NCI-H82 treated with DMSO at 0.1 percent for 48 hours (cell line): ENCODE measurements at regions not wholly inside any gene's neighbourhood (a gene's known extent, or its start where the extent isn't known, plus 50 kb on each side); places are given as distances from the start of the nearest gene placed in this dataset.

ENCODE experiments used
- DNase-seq: peaks from one replicate; lab custom pipeline; 2025; ENCODE audit not compliant: unreplicated experiment; lab: John Stamatoyannopoulos, UW

GRCh38 chr2:11016735-11017388 is 105.1 kb downstream of the KCNF1 start:
- DNase-seq = no peak

DNA sequence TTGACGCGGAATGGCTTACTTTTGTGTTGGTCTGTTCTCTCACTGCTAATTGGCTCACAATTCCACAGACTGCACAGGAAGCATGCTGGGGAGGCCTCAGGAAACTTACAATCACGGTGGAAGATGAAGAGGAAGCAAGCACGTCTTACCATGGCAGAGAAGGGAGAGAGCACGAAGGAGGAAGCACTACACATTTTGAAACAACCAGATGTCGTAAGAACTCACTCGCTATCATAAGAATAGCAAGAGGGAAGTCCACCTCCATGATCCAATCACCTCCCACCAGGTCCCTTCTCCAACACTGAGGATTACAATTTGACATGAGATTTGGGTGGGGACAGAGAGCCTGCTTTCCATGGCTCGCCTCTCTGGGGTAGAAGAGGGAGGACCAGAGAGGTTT is 106.2 kb downstream of the KCNF1 start:
- no peak for DNase-seq

- no peak for DNase-seq
Measured at GRCh38 chr2:11018651-11019185, 107.0 kb downstream of the KCNF1 start.

DNA sequence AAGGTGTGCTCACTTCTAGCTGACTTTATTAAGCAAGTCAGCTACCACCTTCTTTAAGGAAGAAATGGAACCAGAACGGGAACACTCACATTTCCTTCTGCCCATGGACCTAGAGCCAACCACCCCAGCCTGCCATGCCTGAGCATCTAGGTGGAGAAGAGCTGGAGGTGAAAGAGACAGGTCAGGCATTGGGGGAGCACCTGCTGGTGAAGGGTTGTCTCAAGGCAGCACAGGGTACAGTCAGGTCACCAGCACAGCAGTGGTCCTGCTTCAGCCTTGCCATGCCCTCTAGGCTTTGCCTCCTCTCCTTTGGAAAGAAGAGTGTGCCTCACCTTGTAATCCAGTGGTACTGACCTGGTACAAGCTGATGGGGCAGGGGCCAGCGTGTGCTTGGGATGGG is 107.9 kb downstream of the KCNF1 start:
- no peak for DNase-seq

- no peak for DNase-seq
Measured at GRCh38 chr2:11022064-11022463, 110.3 kb downstream of the KCNF1 start.

GRCh38 chr2:11022591-11023273 is 111.0 kb downstream of the KCNF1 start:
- DNase-seq = no peak

DNA sequence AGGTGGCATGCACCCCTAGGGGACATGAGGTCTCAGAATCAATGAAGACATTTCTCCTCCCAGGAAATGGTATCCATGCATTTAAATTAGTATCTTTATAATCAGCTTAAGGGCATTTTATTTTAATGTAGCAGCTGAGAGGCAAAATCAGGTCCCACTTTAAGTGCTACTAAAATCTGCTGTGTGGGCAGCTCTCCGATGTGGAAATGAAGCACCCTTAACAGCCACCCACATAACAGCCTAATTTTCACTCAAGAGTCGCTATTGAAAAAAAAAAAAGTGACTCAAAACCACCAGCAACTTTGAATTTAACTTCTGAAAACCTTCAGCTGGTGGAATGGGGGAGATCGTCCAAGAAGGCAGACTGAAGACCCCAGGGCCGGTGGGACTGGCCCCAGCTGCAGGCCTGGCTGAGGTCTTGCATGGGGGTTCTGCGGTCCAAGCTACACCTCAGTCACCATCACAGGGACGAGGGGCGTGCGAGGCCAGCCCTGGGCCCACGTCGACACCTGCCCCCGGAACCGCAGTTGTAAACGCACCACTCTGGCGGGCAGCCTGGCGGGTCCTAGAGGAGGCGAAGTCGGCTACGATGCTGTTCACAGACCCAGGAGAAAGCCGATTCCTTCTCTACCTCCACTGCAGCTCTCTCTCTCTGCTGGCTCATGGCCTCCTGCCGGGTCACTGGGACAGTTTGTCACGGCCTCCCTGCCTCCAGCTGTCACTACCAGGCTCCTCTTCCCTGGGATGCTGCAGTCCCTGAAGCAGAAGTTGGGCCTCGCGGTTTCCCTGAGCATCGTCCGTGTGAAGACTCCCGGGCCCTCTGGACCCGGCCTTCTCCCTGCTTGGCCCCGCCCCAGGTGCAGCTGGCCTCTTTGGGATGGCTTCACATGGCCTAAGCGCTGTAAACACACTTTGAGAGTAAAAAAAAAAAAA is 111.9 kb downstream of the KCNF1 start:
- DNase-seq = no peak

GRCh38 chr2:11024259-11024645 is 112.5 kb downstream of the KCNF1 start:
- DNase-seq = no peak

GRCh38 chr2:11024687-11025086 is 113.0 kb downstream of the KCNF1 start:
- no peak for DNase-seq

DNA sequence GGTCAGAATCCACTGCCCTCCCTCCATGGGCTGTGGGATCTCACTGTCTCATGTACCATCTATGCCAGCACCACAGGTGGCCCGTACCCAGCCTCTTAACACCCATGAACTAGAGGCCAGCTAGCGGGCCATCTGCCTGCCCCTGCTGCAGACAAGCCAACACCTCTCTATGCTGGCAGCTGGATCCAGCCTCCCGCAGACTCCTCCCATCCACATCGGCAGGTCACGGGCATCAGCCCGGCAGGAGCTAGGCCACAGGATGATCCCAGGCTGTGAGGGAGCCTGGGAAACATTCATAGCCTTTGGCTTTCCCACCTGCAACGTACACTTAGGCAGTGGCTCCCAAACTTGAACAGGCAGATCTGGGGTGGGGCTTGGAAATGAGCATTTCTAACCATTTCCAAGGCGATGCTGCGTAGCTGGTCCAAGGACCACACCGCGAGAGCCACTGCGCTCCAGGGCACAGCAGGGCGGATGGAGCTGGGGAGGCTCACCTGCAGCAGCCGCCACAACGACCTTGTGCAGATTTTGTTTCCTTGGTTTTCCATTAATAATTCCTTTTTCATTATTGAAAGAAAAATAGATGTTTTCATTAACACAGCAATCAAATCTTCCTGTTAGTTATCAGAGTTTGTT is 114.7 kb downstream of the KCNF1 start:
- DNase-seq = no peak

- no peak for DNase-seq
Measured at GRCh38 chr2:11027195-11027594, 115.5 kb downstream of the KCNF1 start.

DNA sequence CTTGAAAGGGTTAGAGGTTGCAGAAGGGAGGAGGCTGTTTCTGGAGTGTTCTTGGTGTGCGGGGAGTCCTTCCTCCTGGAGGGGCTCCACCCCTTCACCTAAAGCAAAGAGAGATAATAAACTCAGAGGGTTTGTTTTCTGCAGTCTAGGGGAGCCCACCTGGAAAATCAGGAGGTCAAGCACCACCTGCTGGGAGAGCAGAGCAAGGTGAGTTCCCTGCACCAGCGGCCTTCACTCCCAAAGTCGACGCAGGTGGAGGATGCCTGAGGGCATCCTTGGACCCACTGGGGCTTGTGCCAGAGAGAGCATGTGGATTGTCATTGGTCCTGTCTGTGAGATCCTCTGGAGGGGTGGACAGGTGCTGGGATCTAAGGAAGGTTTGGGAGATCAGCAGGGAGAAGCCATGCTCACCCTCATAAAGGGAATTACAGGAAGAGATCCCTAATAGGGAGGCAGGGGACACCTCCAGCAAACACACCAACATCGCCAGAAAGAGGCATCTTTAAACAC is 116.7 kb downstream of the KCNF1 start:
- no peak for DNase-seq

DNA sequence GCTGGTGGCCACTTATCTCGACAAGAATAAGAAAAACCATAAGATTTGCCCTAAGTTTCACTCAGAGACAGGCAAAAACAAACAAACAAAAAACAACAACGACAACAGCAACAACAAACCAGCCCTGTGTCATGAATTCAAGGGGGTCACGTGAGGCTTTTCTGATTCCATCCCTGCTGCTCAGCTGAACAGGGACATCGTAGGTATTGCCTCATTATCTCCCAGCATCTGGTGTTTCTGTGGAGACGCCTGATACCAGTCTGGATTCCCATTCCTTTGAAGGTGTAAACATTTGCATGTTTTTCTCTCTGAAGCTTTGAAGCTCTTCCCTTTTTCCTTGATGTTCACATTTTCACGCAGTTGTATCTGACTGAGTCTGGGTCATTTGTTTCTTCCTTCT is 117.4 kb downstream of the KCNF1 start:
- DNase-seq = no peak

GRCh38 chr2:11030036-11030435 is 118.3 kb downstream of the KCNF1 start:
- no peak for DNase-seq

DNA sequence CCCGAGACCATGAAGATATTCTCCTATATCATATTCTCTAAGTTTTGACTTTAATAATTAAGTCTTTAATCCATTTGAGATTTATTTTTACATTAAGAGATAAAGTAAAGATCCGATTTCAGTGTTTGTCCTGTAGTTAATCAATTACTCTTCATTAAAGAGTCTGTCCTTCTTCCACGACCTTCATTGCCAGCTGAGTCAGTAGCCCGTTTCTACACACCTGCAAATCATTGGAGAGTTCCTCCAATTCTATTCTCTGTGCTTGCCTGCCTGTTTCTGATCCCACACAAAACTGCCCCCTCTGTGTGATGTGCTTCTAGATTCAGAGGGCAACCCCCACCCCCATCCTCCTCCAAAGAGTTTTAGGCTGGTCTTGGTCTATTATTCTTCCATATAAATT is 119.2 kb downstream of the KCNF1 start:
- DNase-seq = no peak

DNA sequence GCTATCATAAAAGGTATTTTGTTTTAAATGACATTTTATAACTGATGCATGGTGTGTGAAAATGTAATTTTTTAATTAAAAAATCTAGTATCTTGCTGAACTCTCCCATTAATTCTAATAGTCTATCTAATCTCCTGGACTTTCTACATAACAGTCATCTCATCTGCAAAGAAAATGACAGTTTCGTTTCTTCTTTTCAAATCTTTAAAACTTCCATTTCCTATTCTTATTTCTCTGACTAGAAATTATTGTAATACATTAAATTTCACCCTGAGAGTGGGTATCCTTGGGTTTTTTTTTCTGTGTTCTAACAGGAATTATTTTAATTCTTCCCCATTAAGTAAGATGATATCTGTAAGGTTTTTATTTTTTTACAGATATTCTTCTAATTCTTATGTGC is 120.1 kb downstream of the KCNF1 start:
- no peak for DNase-seq

- DNase-seq = no peak
Measured at GRCh38 chr2:11032396-11032795, 120.7 kb downstream of the KCNF1 start.

DNA sequence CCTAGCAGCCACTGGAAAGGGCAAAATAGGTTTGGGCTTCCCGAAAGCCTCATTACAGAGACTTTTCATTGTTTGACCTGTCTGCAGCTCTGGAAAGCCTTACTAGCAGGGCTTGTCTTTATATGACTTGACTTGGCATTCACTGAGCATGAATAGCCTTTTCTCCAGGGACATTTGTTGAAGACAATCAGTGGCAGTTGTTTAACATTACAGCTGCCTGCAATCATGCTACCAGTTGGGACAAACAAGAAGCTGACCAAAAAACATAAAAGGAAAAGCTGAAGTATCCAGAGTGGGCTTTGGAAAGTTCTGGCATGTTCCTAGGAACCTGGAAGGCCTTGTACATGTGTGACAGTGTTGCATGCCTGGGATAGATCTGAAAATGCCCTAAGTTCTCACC is 121.4 kb downstream of the KCNF1 start:
- DNase-seq = no peak

DNA sequence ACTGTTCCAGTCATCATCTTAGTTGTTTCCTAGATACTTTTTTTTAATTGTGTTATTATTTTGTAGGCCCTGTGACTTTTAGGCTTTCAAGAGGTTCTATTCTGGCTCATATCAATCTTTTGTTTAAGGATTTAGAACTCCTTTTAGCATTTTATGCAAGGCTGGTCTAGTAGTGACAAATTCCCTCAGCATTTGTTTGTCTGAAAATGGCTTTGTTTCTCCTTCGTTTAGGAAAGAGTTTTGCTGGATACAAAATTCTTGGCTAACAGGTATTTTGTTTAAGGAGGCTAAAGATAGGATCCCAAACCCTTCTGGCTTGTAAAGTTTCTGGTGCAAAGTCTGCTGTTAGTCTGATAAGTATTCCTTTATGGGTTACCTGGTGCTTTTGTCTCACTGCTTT is 116.6 kb upstream of the SLC66A3 start:
- DNase-seq = no peak

GRCh38 chr2:11040992-11041391 is 114.3 kb upstream of the SLC66A3 start:
- DNase-seq = no peak

- no peak for DNase-seq
Measured at GRCh38 chr2:11042841-11043240, 112.4 kb upstream of the SLC66A3 start.
